ENCODE measurements at regions not wholly inside any gene's neighbourhood (a gene's known extent, or its start where the extent isn't known, plus 50 kb on each side); places are given as distances from the start of the nearest gene placed in this dataset.

DNA sequence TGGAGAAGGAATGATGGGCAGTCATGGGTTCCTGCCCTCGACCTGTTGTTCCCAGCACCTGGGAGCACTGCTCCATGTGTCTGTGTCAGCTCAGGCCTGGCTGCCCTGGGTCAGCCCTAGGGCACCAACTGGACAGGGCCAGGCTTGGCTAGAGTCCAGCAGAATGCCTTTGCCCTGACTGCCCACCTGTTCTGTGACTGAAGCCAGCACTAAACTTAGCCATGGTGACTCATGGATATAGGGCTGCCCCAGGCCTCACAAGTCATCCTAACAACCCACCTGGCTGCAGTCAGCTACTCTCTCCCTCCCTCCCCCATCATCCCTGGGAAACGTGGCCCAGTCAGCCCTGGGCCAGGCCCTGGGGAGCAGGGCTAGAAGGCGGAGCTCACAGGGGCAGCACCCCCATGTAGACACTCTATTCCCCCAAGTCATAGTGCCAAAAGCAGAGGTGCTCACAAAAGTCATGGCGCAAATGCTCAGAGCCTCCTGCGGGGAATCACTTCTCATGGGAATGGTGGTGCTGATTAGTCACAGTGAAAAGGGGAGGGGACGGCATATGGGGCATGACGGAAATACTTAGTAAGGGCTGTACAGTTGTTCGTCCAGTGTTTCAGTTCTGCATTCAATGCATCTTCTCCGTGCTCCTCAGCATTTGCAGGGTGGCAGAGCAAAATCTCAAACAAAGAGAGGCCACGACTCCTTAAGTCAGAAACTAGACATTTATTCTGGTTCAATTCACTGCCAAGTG lies 52.0 kb upstream of the NTF3 start:
- no peak for DNase-seq (ENCODE audit: low spot score)

Data from hematopoietic multipotent progenitor cell treated with erythropoietin and hydrocortisone succinate and interleukin-3 and kit ligand, for 15 days (in vitro differentiated cells).